ENCODE measurements at regions not wholly inside any gene's neighbourhood (a gene's known extent, or its start where the extent isn't known, plus 50 kb on each side); places are given as distances from the start of the nearest gene placed in this dataset.

- Histone ChIP-seq H3K4me3 (no peak overlapping the region), H3K36me3 (replicated peaks in 1 of 2) (no peaks in the 10 kb centered on the region), H3K27ac (no peak overlapping the region), H3K4me1 (replicated peaks in 1 of 2) (peaks cover 0 to 16% of the 10 kb centered on the region in 2 donors), H3K9me3 (replicated peaks in 1 of 3) (no peaks in the 10 kb centered on the region), H3K27me3 (no peaks in the 10 kb centered on the region)
- no peak for TF ChIP-seq CTCF (IDR thresholded peaks at IDR 0.05)
- no peak for TF ChIP-seq POLR2A (IDR thresholded peaks at IDR 0.05)
- intact Hi-C loops (cut with DNase I) = no loop called here
- DNase-seq = no peak
- WGBS, 4 donors = 26 to 31% (median 30%) methylated on average over 1 of the region's 1 CpG
Observed at GRCh38 chr4:73685052-73685451, 55.3 kb upstream of the CXCL8 start.

- TF ChIP-seq CTCF (IDR thresholded peaks at IDR 0.05) = no peak
- no peak for TF ChIP-seq POLR2A (IDR thresholded peaks at IDR 0.05)
- no peak overlapping the region for H3K4me3 ChIP-seq
- intact Hi-C loops (cut with DNase I) = no loop called here
- WGBS, 4 donors = 75 to 95% (median 93%) methylated on average over 1 of the region's 1 CpG
- peaks cover 0 to 14% of the 10 kb centered on the region in 2 donors for H3K4me1 ChIP-seq (replicated peaks in 1 of 2)
- DNase-seq = no peak
- no peaks in the 10 kb centered on the region for H3K9me3 ChIP-seq (replicated peaks in 1 of 3)
- no peaks in the 10 kb centered on the region for H3K27me3 ChIP-seq
- H3K36me3 ChIP-seq (replicated peaks in 1 of 2) = no peaks in the 10 kb centered on the region
- H3K27ac ChIP-seq = no peak overlapping the region
Observed at GRCh38 chr4:73687421-73687820, 52.9 kb upstream of the CXCL8 start.

GRCh38 chr4:73690051-73690738 lies 50.2 kb upstream of the CXCL8 start:
- intact Hi-C loops (cut with DNase I) = no loop called here
- TF ChIP-seq CTCF (IDR thresholded peaks at IDR 0.05) (no peak), POLR2A (IDR thresholded peaks at IDR 0.05) (no peak)
- no peak for DNase-seq
- Histone ChIP-seq H3K27ac (no peak overlapping the region), H3K27me3 (no peaks in the 10 kb centered on the region), H3K9me3 (replicated peaks in 1 of 3) (no peaks in the 10 kb centered on the region), H3K36me3 (replicated peaks in 1 of 2) (no peaks in the 10 kb centered on the region), H3K4me3 (no peak overlapping the region), H3K4me1 (replicated peaks in 1 of 2) (no peaks in the 10 kb centered on the region)
